DMS53 (cell line): ENCODE measurements at regions not wholly inside any gene's neighbourhood (a gene's known extent, or its start where the extent isn't known, plus 50 kb on each side); places are given as distances from the start of the nearest gene placed in this dataset.

Experiments
- DNase-seq: peaks from one replicate; lab custom pipeline; 2025; lab: John Stamatoyannopoulos, UW

- DNase-seq: no peak
Measured at GRCh38 chr21:35938446-35938845, 121.9 kb downstream of the SETD4 start.

- no peak for DNase-seq
Measured at GRCh38 chr21:35933466-35933865, 126.9 kb downstream of the SETD4 start.

GRCh38 chr21:35932232-35932911 is 128.0 kb downstream of the SETD4 start:
- peak; percentile 24 for DNase-seq

- no peak for DNase-seq
Measured at GRCh38 chr21:35929901-35930300, 130.4 kb downstream of the SETD4 start.

- DNase-seq: no peak
Measured at GRCh38 chr21:35927262-35927661, 133.1 kb downstream of the SETD4 start.

GRCh38 chr21:35926003-35926740 is 134.2 kb downstream of the SETD4 start:
- peak; percentile 2 for DNase-seq

GRCh38 chr21:35925497-35925896 is 134.8 kb downstream of the SETD4 start:
- peak; percentile 53 for DNase-seq

- no peak for DNase-seq
Measured at GRCh38 chr21:35924714-35925301, 135.5 kb downstream of the SETD4 start.

- DNase-seq: no peak
Measured at GRCh38 chr21:35923971-35924370, 136.4 kb downstream of the SETD4 start.

- peak; percentile 2 for DNase-seq
Measured at GRCh38 chr21:35922618-35923017, 137.7 kb downstream of the SETD4 start.

GRCh38 chr21:35921471-35921870 is 138.9 kb downstream of the SETD4 start:
- no peak for DNase-seq

- peak; percentile 17 for DNase-seq
Measured at GRCh38 chr21:35920436-35920835, 139.9 kb downstream of the SETD4 start.

- DNase-seq: no peak
Measured at GRCh38 chr21:35915030-35915429, 145.3 kb downstream of the SETD4 start.

- peak; percentile 6 for DNase-seq
Measured at GRCh38 chr21:35911412-35912191, 148.7 kb downstream of the SETD4 start.

GRCh38 chr21:35909456-35910223 is 150.7 kb downstream of the SETD4 start:
- no peak for DNase-seq

- DNase-seq: no peak
Measured at GRCh38 chr21:35908311-35909078, 151.8 kb downstream of the SETD4 start.

GRCh38 chr21:35906586-35906985 is 153.7 kb downstream of the SETD4 start:
- DNase-seq: no peak

GRCh38 chr21:35905963-35906345 is 154.4 kb downstream of the SETD4 start:
- DNase-seq: no peak

- no peak for DNase-seq
Measured at GRCh38 chr21:35905096-35905962, 155.0 kb downstream of the SETD4 start.

GRCh38 chr21:35900539-35900938 is 159.8 kb downstream of the SETD4 start:
- DNase-seq: no peak
